GM13976 (cell line): ENCODE measurements at regions not wholly inside any gene's neighbourhood (a gene's known extent, or its start where the extent isn't known, plus 50 kb on each side); places are given as distances from the start of the nearest gene placed in this dataset.

Source experiments
- DNase-seq: peaks from one replicate; pipeline ENCODE4 v3.0.0; 2012; ENCODE audit warnings: low spot score
- CTCF ChIP-seq: IDR thresholded peaks from 2 replicates; pipeline ENCODE4 v1.5.1; 2012; ENCODE audit warnings: borderline replicate concordance, mild to moderate bottlenecking; ENCODE audit not compliant: insufficient read depth; ENCODE audit errors: extremely low read depth, missing control alignments, control extremely low read depth
- in situ Hi-C: fragments of 300-500 bp; cut with MboI; formaldehyde crosslinking; loops from one replicate; pipeline ENCODE4 v1.12.0; 2022; ENCODE audit warnings: low sequenced_read_pairs, mixed read lengths, inconsistent platforms; ENCODE audit not compliant: unreplicated experiment

- in situ Hi-C loops = no loop called here
- no peak for DNase-seq
- TF ChIP-seq CTCF = no peak
These were observed 657.2 kb downstream of the RNF144A start for GRCh38 chr2:7574385-7574784.

GRCh38 chr2:7577769-7578168, 660.6 kb downstream of the RNF144A start:
- DNase-seq = no peak
- TF ChIP-seq CTCF = no peak
- in situ Hi-C loops = no loop called here

- DNase-seq = no peak
- in situ Hi-C loops = no loop called here
- no peak for TF ChIP-seq CTCF
These were observed 666.8 kb downstream of the RNF144A start for GRCh38 chr2:7584017-7584416.

GRCh38 chr2:7586898-7587297, 669.7 kb downstream of the RNF144A start:
- no peak for DNase-seq
- no peak for TF ChIP-seq CTCF
- in situ Hi-C loops = no loop called here

GRCh38 chr2:7588295-7588694, 671.1 kb downstream of the RNF144A start:
- in situ Hi-C loops = no loop called here
- no peak for DNase-seq
- no peak for TF ChIP-seq CTCF

- DNase-seq = no peak
- TF ChIP-seq CTCF = no peak
- in situ Hi-C loops = no loop called here
These were observed 675.5 kb downstream of the RNF144A start for GRCh38 chr2:7592618-7593140.

- TF ChIP-seq CTCF = no peak
- DNase-seq = no peak
- in situ Hi-C loops = no loop called here
These were observed 676.1 kb downstream of the RNF144A start for GRCh38 chr2:7593360-7593759.
